Fibroblast of lung (primary cell): ENCODE measurements at regions not wholly inside any gene's neighbourhood (a gene's known extent, or its start where the extent isn't known, plus 50 kb on each side); places are given as distances from the start of the nearest gene placed in this dataset.

Experiments used
- DNase-seq, 2 donors: peaks; one replicate each; pipeline versions ENCODE4 v3.0.0 to v3.0.0-alpha.2; 2010; ENCODE audit warnings: low read depth in 2 of 2
- H2AFZ ChIP-seq: 2 replicates; pipeline ENCODE4 v1.5.1; 2012; ENCODE audit warnings: low read length, control low read depth, inconsistent platforms
- H3K27ac ChIP-seq: 2 replicates; pipeline ENCODE4 v1.5.1; 2011; ENCODE audit warnings: low read length, control low read depth; ENCODE audit not compliant: insufficient read depth
- H3K27me3 ChIP-seq: 2 replicates; pipeline ENCODE4 v1.5.1; 2011; ENCODE audit warnings: mild to moderate bottlenecking, low read length; ENCODE audit not compliant: control insufficient read depth, insufficient read depth
- H3K36me3 ChIP-seq: 2 replicates; pipeline ENCODE4 v1.5.1; 2011; ENCODE audit warnings: low read length; ENCODE audit not compliant: control insufficient read depth, insufficient read depth
- H3K4me1 ChIP-seq: 2 replicates; pipeline ENCODE4 v1.5.1; 2011; ENCODE audit warnings: low read length; ENCODE audit not compliant: control insufficient read depth, insufficient read depth; ENCODE audit errors: extremely low read depth
- H3K4me2 ChIP-seq: 2 replicates; pipeline ENCODE4 v1.5.1; 2011; ENCODE audit warnings: low read length, control low read depth; ENCODE audit not compliant: insufficient read depth; ENCODE audit errors: extremely low read depth
- H3K4me3 ChIP-seq, 4 experiments: fragments of 200-600 bp in 1 of 4; sonication (generic) in 1 of 4; replicated peaks in 1 of 4; 2 replicates each; pipeline ENCODE4 v1.5.1; 2011 to 2016; ENCODE audit warnings: low read length in 4 of 4, low read depth in 3 of 4, mild to moderate bottlenecking in 3 of 4, control low read depth in 2 of 4, inconsistent platforms in 1 of 4, mixed read lengths in 1 of 4; ENCODE audit not compliant: insufficient read depth in 1 of 4; ENCODE audit errors: control extremely low read depth in 1 of 4
- H3K79me2 ChIP-seq: 2 replicates; pipeline ENCODE4 v1.5.1; 2012; ENCODE audit warnings: mild to moderate bottlenecking, low read length, inconsistent platforms; ENCODE audit not compliant: control insufficient read depth, insufficient read depth
- H3K9ac ChIP-seq: 2 replicates; pipeline ENCODE4 v1.5.1; 2011; ENCODE audit warnings: mild to moderate bottlenecking, low read length, control low read depth; ENCODE audit not compliant: insufficient read depth
- H3K9me3 ChIP-seq: 2 replicates; pipeline ENCODE4 v1.5.1; 2012; ENCODE audit warnings: low read depth, low read length; ENCODE audit not compliant: control insufficient read depth, insufficient read depth
- H4K20me1 ChIP-seq: 2 replicates; pipeline ENCODE4 v1.5.1; 2011; ENCODE audit warnings: low read length; ENCODE audit not compliant: control insufficient read depth, insufficient read depth; ENCODE audit errors: extremely low read depth
- CTCF ChIP-seq, 2 donors: IDR thresholded peaks in 1 of 2; conservative IDR thresholded peaks in 1 of 2; 1 replicate in 1 of 2; 2 replicates in 1 of 2; pipeline ENCODE4 v1.5.1; 2011 to 2012; ENCODE audit warnings: low read length in 2 of 2, control low read depth in 1 of 2, inconsistent platforms in 1 of 2, low read depth in 1 of 2, mild to moderate bottlenecking in 1 of 2
- EZH2 ChIP-seq: IDR thresholded peaks from 2 replicates; pipeline ENCODE4 v1.5.1; 2012; ENCODE audit warnings: low read length, control low read depth, mild to moderate bottlenecking; ENCODE audit errors: missing control alignments

DNA sequence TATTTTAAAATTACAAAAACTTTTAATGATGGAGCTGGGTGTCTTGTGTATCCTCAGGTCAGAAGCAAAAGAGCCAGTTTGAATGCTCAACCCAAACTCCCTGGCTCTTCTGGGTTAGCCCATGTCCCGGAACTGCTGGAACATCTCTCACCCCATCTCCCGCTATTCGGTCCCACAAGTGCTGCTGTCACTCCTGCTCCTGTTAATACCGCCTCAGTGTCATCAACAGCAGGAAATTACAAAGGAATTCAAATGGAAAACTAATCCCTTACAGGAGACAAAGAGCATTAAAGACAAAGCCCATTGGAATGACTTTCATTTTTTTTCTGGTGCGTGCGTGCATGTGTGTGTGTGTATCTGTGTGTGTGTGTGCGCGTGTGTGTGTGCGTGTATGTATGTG, 112.0 kb upstream of the C7orf33 start:
- Histone ChIP-seq H4K20me1 (no peaks in the 10 kb centered on the region), H2AFZ (no peak overlapping the region), H3K36me3 (no peaks in the 10 kb centered on the region), H3K27ac (no peak overlapping the region), H3K79me2 (no peaks in the 10 kb centered on the region), H3K9me3 (no peaks in the 10 kb centered on the region), H3K27me3 (no peaks in the 10 kb centered on the region), H3K9ac (no peak overlapping the region), H3K4me2 (no peak overlapping the region), H3K4me1 (no peaks in the 10 kb centered on the region), H3K4me3 (no peak overlapping the region)
- TF ChIP-seq EZH2, result no peak
- TF ChIP-seq CTCF (conservative IDR thresholded peaks at IDR 0.05 in 1 of 2, IDR thresholded peaks at IDR 0.05 in 1 of 2; ENCODE audit: low read depth in 1 of 2, low read length in 2 of 2), result no peak
- DNase-seq, result no peak

DNA sequence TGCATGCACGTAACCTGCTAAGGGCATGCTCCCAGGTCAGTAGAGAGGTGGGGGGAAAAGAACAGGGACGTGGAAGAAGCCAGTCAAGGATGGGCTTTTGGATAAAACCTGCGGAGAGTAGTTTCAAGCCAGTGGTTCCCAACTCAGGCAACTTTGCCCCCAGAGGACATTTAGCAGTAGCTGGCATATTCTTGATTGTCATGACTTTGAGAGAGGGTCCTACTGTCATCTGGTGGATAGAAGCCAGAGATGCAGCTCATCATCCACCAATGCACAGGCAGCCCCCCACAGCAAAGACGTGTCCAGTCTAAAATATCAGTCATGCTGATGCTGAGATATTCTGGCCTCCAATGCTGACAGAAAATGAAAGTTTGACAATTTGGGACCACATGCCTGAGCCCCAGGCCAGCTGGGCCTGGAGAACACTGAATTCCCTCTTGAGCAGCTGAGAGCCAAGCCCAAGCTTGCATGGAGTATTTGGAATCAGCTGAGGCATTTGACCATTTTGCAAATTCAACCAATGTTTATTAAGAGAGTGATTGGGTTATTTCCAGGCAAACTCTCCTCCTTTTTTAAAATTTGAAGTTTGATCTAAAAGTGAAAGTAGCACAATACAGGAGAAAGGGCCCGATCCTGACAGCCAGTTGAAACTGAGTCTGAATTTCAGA, 110.0 kb upstream of the C7orf33 start:
- Histone ChIP-seq H3K9ac (no peak overlapping the region), H4K20me1 (no peaks in the 10 kb centered on the region), H3K79me2 (no peaks in the 10 kb centered on the region), H3K27me3 (no peaks in the 10 kb centered on the region), H3K36me3 (no peaks in the 10 kb centered on the region), H3K4me2 (peak overlapping the region; percentile 25), H3K4me3 (no peak overlapping the region), H2AFZ (no peak overlapping the region), H3K4me1 (no peaks in the 10 kb centered on the region), H3K9me3 (no peaks in the 10 kb centered on the region), H3K27ac (no peak overlapping the region)
- DNase-seq, result no peak
- TF ChIP-seq EZH2 (no peak), CTCF (conservative IDR thresholded peaks at IDR 0.05 in 1 of 2, IDR thresholded peaks at IDR 0.05 in 1 of 2; ENCODE audit: low read depth in 1 of 2, low read length in 2 of 2) (no peak)

DNA sequence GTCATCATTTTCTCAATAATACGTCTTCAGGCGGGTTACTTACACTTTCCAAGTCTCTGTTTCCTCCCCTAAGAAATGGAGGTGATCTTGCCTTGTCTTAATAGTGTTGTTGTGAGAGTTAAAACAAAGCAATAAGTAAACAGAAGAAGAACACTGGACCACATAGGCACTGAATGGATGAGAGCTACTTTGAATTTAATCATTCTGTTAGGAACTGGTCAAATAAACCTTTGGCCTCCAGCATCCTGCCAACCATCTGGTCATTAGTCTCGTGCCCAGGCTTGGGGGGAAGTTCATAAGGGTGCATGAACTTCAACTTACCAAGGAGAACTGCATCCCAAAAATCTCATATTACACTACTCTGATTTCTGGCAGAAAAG, 109.4 kb upstream of the C7orf33 start:
- H3K4me2 ChIP-seq, result peak overlapping the region; percentile 25
- H3K9me3 ChIP-seq, result no peaks in the 10 kb centered on the region

More for the DNA sequence above, 109.4 kb upstream of the C7orf33 start:
- no peak overlapping the region for H3K4me3 ChIP-seq
- no peaks in the 10 kb centered on the region for H3K79me2 ChIP-seq
- H2AFZ ChIP-seq, result no peak overlapping the region
- no peak for DNase-seq
- no peak overlapping the region for H3K9ac ChIP-seq
- no peak overlapping the region for H3K27ac ChIP-seq
- H3K27me3 ChIP-seq, result no peaks in the 10 kb centered on the region
- TF ChIP-seq CTCF (conservative IDR thresholded peaks at IDR 0.05 in 1 of 2, IDR thresholded peaks at IDR 0.05 in 1 of 2; ENCODE audit: low read depth in 1 of 2, low read length in 2 of 2), result no peak
- no peak for TF ChIP-seq EZH2
- no peaks in the 10 kb centered on the region for H3K36me3 ChIP-seq
- H3K4me1 ChIP-seq, result no peaks in the 10 kb centered on the region
- H4K20me1 ChIP-seq, result no peaks in the 10 kb centered on the region
